CD4-positive, alpha-beta memory T cell (primary cell): ENCODE measurements at regions not wholly inside any gene's neighbourhood (a gene's known extent, or its start where the extent isn't known, plus 50 kb on each side); places are given as distances from the start of the nearest gene placed in this dataset.

Experiments
- CTCF ChIA-PET: fragments of 350-600 bp; sonication (Branson Sonifier 250); formaldehyde crosslinking; loops from one replicate; lab custom pipeline; 2021; ENCODE audit warnings: inconsistent platforms; ENCODE audit not compliant: partially characterized antibody; lab: Charles Lee
- POLR2A ChIA-PET: fragments of 350-600 bp; sonication (Branson Sonifier 250); formaldehyde crosslinking; loops from one replicate; lab custom pipeline; 2021; ENCODE audit not compliant: partially characterized antibody; lab: Charles Lee
- DNase-seq, 5 donors: peaks; one replicate each; pipeline versions ENCODE4 v3.0.0 to v3.0.0-alpha.2; 2020 to 2022; ENCODE audit warnings: mixed read lengths in 1 of 5
- H3K27ac ChIP-seq: one replicate; pipeline ENCODE4 v1.7.0; 2013; ENCODE audit warnings: low read depth, low read length
- H3K27me3 ChIP-seq: 2 replicates; pipeline ENCODE4 v1.7.0; 2013; ENCODE audit warnings: mild to moderate bottlenecking, low read length, moderate library complexity; ENCODE audit not compliant: insufficient read depth
- H3K36me3 ChIP-seq: 2 replicates; pipeline ENCODE4 v1.7.0; 2013; ENCODE audit warnings: mild to moderate bottlenecking, low read length, moderate library complexity; ENCODE audit not compliant: insufficient read depth
- H3K4me1 ChIP-seq: 2 replicates; pipeline ENCODE4 v1.7.0; 2013; ENCODE audit warnings: mild to moderate bottlenecking, low read length, moderate library complexity; ENCODE audit not compliant: insufficient read depth
- H3K4me3 ChIP-seq, 2 donors: one replicate each; pipeline ENCODE4 v1.7.0; 2013; ENCODE audit warnings: low read length in 2 of 2, mild to moderate bottlenecking in 1 of 2
- H3K9me3 ChIP-seq, 2 donors: one replicate each; pipeline ENCODE4 v1.7.0; 2013; ENCODE audit warnings: low read length in 2 of 2, control low read depth in 1 of 2; ENCODE audit not compliant: control insufficient read depth in 1 of 2
- H3K27ac Mint-ChIP-seq, 7 donors: one replicate each; pipeline ENCODE4 v1.8.0; 2020 to 2021; ENCODE audit warnings: mixed read lengths in 7 of 7, mild to moderate bottlenecking in 6 of 7, inconsistent platforms in 3 of 7, moderate library complexity in 3 of 7
- H3K27me3 Mint-ChIP-seq, 2 donors: one replicate each; pipeline ENCODE4 v1.8.0; 2020 to 2021; ENCODE audit warnings: mixed read lengths in 2 of 2
- H3K36me3 Mint-ChIP-seq, 2 donors: one replicate each; pipeline ENCODE4 v1.8.0; 2020 to 2021; ENCODE audit warnings: mixed read lengths in 2 of 2, inconsistent platforms in 1 of 2, mild to moderate bottlenecking in 1 of 2
- H3K4me1 Mint-ChIP-seq, 4 donors: one replicate each; pipeline ENCODE4 v1.8.0; 2020 to 2021; ENCODE audit warnings: mixed read lengths in 4 of 4, mild to moderate bottlenecking in 1 of 4
- H3K4me3 Mint-ChIP-seq, 8 donors: one replicate each; pipeline ENCODE4 v1.8.0; 2020 to 2021; ENCODE audit warnings: mixed read lengths in 8 of 8, mild to moderate bottlenecking in 7 of 8, moderate library complexity in 6 of 8, inconsistent platforms in 3 of 8
- H3K9me3 Mint-ChIP-seq, 8 donors: one replicate each; pipeline ENCODE4 v1.8.0; 2020 to 2021; ENCODE audit warnings: mixed read lengths in 8 of 8, mild to moderate bottlenecking in 5 of 8, inconsistent platforms in 3 of 8, moderate library complexity in 1 of 8
- intact Hi-C: fragments of 100-400 bp; cut with micrococcal nuclease; formaldehyde crosslinking; loops from one replicate; pipeline ENCODE4 v1.15.1; 2023

DNA sequence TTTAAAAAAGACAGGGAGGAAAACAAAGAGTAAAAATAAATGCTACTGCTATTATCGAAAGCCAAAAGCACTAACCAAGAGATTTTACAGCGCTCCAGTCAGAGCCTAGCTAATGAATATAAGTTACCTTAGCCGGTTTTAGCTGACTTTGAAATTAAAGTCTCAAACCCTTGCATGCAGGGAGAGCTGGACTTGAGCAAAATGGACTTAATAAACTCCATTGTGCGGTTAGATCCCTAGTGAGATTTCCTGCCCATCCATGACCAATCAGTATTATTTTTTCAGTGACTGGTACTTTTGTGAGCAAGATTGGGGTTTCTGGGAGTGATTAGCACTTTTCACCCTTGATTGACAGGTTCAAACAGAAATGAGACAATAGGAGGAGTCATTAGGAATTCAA lies 333.4 kb upstream of the ADGRL2 start:
- H3K9me3 Mint-ChIP-seq, result peaks cover 0 to 4% (median 0%) of the 10 kb centered on the region in 8 donors
- H3K27ac Mint-ChIP-seq, result no peak overlapping the region
- H3K4me3 Mint-ChIP-seq, result no peak overlapping the region
- H3K4me1 Mint-ChIP-seq, result no peaks in the 10 kb centered on the region
- H3K4me3 ChIP-seq, result no peak overlapping the region
- H3K9me3 ChIP-seq, result no peaks in the 10 kb centered on the region
- H3K27ac ChIP-seq, result no peak overlapping the region
- no peaks in the 10 kb centered on the region for H3K36me3 Mint-ChIP-seq
- intact Hi-C loops, result no loop called here
- H3K4me1 ChIP-seq, result no peaks in the 10 kb centered on the region
- no peaks in the 10 kb centered on the region for H3K36me3 ChIP-seq
- ChIA-PET CTCF (no interaction called here), POLR2A (no interaction called here)
- H3K27me3 ChIP-seq, result no peaks in the 10 kb centered on the region
- no peaks in the 10 kb centered on the region for H3K27me3 Mint-ChIP-seq
- DNase-seq, result no peak

DNA sequence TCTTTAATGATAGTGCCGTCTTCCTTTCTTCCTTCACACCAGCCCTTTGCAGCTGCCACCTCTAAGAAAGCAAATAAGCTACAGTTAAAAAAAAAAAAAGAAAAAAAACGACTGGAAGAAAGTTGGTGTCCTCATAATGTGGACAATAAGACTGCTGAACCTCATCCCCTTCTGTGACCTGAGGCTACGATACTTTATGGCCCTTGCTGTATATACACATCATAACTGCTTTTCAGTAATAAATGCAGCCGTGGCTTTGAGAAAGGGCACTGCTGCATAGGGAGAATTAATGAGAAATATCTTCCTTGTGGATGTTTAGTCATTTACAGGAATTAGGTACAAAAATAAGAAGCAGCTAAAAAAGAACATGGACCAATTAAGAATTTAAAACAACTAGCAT lies 333.8 kb upstream of the ADGRL2 start:
- H3K9me3 ChIP-seq, result no peaks in the 10 kb centered on the region
- Mint-ChIP-seq H3K4me3 (no peak overlapping the region), H3K9me3 (peaks cover 0 to 4% (median under 1%) of the 10 kb centered on the region in 8 donors), H3K36me3 (no peaks in the 10 kb centered on the region), H3K4me1 (no peaks in the 10 kb centered on the region), H3K27me3 (no peaks in the 10 kb centered on the region), H3K27ac (no peak overlapping the region)
- H3K36me3 ChIP-seq, result no peaks in the 10 kb centered on the region
- no peaks in the 10 kb centered on the region for H3K4me1 ChIP-seq
- no peaks in the 10 kb centered on the region for H3K27me3 ChIP-seq
- H3K27ac ChIP-seq, result no peak overlapping the region
- intact Hi-C loops, result no loop called here
- POLR2A ChIA-PET, result no interaction called here
- no peak for DNase-seq
- CTCF ChIA-PET, result no interaction called here
- H3K4me3 ChIP-seq, result no peak overlapping the region

DNA sequence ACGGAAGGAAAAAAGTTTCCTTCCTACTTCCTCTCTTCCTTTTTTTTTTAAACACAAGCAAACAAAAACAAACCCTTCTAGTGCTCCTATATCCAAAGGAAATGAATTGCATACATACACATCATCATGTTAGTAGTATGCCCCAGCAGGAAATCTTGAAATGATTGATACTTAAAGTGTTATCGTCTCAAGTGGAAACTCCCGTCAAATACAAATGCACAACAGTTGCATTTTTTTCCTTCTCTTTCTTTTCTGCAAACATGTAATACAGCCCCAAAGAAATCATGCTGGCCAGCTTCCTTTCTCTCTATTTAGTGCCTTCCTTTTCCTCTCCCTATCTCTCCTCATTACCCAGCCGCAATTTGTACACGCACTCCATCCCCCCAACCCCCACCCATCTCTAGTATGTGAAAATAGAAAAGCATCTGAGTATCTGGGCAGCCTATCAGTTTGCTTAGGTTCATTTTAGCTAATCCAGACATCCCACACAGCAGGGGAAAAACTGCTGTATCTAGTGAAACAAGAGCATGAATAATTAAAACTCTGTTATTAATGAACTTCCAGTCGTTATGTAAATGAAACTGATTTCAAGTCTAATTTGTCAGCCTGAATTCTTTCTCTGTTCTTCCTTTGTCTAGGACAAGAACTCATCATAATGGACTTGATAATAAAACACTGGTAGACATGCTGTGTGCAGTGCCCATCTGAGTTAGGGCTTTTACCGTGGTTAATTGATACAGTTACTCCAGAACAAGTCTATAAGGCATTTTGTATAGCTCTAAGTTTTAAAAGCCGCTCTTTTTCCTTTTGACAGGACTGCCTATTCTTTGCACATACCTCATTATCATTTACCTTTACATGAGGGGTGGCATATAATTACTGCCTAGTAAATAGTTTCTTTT lies 336.5 kb upstream of the ADGRL2 start:
- CTCF ChIA-PET, result no interaction called here
- intact Hi-C loops, result no loop called here

DNA sequence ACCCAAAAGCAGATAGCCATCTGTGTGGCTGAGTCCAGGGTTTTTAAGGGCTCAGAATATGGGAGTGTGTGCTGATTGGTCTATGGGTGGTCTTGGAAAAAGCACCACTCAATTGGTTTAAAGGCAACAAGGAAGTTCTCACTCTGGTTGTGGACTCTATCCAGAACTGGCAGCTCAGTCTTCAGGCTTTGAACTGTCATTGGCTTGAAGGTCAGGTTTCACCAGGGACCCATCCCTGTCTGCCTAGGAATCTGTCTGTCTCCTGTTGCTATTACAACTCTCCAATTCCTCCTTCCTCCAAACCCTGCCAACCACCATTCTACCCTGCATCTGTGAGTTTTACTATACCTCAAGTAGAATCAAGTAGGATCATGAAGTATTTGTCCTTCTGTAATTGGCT lies 341.7 kb upstream of the ADGRL2 start:
- no peaks in the 10 kb centered on the region for H3K27me3 ChIP-seq
- intact Hi-C loops, result no loop called here
- H3K4me1 ChIP-seq, result no peaks in the 10 kb centered on the region
- CTCF ChIA-PET, result no interaction called here
- Mint-ChIP-seq H3K9me3 (peaks cover 0 to 6% (median 0%) of the 10 kb centered on the region in 8 donors), H3K27me3 (no peaks in the 10 kb centered on the region), H3K27ac (no peak overlapping the region), H3K36me3 (no peaks in the 10 kb centered on the region), H3K4me3 (no peak overlapping the region), H3K4me1 (no peaks in the 10 kb centered on the region)
- no peak overlapping the region for H3K27ac ChIP-seq
- POLR2A ChIA-PET, result no interaction called here
- H3K9me3 ChIP-seq, result no peaks in the 10 kb centered on the region
- no peak overlapping the region for H3K4me3 ChIP-seq
- no peaks in the 10 kb centered on the region for H3K36me3 ChIP-seq
- DNase-seq, result no peak

More for the DNA sequence above, 336.5 kb upstream of the ADGRL2 start:
- POLR2A ChIA-PET, result no interaction called here
- Mint-ChIP-seq H3K4me1 (no peaks in the 10 kb centered on the region), H3K36me3 (no peaks in the 10 kb centered on the region), H3K9me3 (peaks cover 0 to 4% (median under 1%) of the 10 kb centered on the region in 8 donors), H3K27me3 (no peaks in the 10 kb centered on the region), H3K27ac (no peak overlapping the region), H3K4me3 (no peak overlapping the region)
- Histone ChIP-seq H3K4me1 (no peaks in the 10 kb centered on the region), H3K4me3 (no peak overlapping the region), H3K36me3 (no peaks in the 10 kb centered on the region), H3K27me3 (no peaks in the 10 kb centered on the region), H3K9me3 (no peaks in the 10 kb centered on the region), H3K27ac (no peak overlapping the region)
- DNase-seq, result no peak

DNA sequence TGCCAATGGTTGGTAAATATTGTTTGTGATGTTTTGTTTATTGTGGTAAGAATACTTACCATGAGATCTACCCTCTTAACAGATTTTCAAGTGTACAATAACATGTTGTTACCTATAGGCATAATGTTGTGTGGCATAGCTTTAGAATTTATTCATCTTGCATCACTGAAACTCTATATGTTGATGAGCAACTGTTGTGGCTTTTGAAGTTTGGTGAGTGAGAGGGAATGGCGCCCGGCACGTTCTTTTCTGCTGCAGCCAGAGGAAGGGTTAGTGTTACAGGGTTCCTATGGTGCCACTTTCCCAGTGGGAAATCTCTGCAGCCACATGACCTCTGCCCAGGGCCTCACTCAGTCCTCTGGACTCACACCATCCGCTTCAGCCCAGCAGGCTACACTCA lies 342.5 kb upstream of the ADGRL2 start:
- no peak overlapping the region for H3K27ac Mint-ChIP-seq
- intact Hi-C loops, result no loop called here
- no peaks in the 10 kb centered on the region for H3K36me3 ChIP-seq
- H3K4me1 ChIP-seq, result no peaks in the 10 kb centered on the region
- ChIA-PET POLR2A (no interaction called here), CTCF (no interaction called here)
- H3K27ac ChIP-seq, result no peak overlapping the region
- H3K27me3 ChIP-seq, result no peaks in the 10 kb centered on the region
- H3K9me3 Mint-ChIP-seq, result peaks cover 0 to 9% (median under 1%) of the 10 kb centered on the region in 8 donors
- no peaks in the 10 kb centered on the region for H3K9me3 ChIP-seq
- H3K27me3 Mint-ChIP-seq, result no peaks in the 10 kb centered on the region
- H3K36me3 Mint-ChIP-seq, result no peaks in the 10 kb centered on the region
- no peaks in the 10 kb centered on the region for H3K4me1 Mint-ChIP-seq
- H3K4me3 Mint-ChIP-seq, result no peak overlapping the region
- no peak overlapping the region for H3K4me3 ChIP-seq
- DNase-seq, result no peak

DNA sequence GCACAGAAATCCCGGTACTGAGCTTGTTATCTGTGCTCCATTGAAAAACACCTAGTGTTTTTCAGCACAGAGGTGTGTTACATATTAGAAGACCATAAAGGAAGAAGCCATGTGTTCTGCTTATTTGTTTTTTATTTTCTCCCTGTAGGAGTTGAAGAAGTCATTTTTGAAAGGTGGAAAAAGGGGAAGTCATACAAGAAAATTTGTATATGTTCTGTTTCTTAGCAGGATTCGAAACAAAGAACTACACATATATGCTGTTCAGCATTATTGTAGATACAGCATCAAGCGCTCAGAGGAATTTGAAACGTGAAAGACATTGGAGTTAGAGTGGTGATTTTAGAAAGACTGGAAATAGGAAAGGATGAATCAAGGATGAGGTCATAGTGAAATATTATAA lies 345.3 kb upstream of the ADGRL2 start:
- Histone ChIP-seq H3K27me3 (no peaks in the 10 kb centered on the region), H3K27ac (no peak overlapping the region), H3K4me3 (no peak overlapping the region), H3K36me3 (no peaks in the 10 kb centered on the region), H3K4me1 (no peaks in the 10 kb centered on the region), H3K9me3 (no peaks in the 10 kb centered on the region)
- Mint-ChIP-seq H3K27me3 (no peaks in the 10 kb centered on the region), H3K27ac (no peak overlapping the region), H3K9me3 (peaks cover 0 to 6% (median 2%) of the 10 kb centered on the region in 8 donors), H3K4me3 (no peak overlapping the region), H3K4me1 (no peaks in the 10 kb centered on the region), H3K36me3 (no peaks in the 10 kb centered on the region)
- intact Hi-C loops, result no loop called here
- CTCF ChIA-PET, result no interaction called here
- DNase-seq, result no peak
- POLR2A ChIA-PET, result no interaction called here

DNA sequence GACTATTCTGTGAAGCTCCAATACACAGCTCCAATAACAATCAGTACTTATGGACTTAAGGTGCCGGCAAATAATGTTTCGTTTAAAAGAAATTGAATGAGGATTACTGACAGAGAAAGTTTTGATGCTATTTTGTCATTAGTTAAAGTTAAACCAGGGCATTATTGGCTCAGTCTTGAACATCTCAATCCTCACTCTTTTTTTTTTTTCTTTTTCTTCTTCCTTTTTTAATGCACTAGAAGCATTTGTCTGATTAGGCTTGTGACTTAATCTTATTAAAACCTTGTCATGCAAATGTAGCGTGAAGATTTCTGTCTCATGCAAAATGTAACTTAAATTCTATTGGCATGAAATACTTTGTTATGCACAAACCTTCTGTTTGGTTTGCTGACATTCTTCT lies 346.8 kb upstream of the ADGRL2 start:
- no peak for DNase-seq
- H3K27ac Mint-ChIP-seq, result no peak overlapping the region
- H3K4me3 Mint-ChIP-seq, result no peak overlapping the region
- no peak overlapping the region for H3K27ac ChIP-seq
- peaks cover 0 to 6% (median 2%) of the 10 kb centered on the region in 8 donors for H3K9me3 Mint-ChIP-seq
- no peaks in the 10 kb centered on the region for H3K27me3 Mint-ChIP-seq
- CTCF ChIA-PET, result no interaction called here
- no peak overlapping the region for H3K4me3 ChIP-seq
- POLR2A ChIA-PET, result no interaction called here
- H3K27me3 ChIP-seq, result no peaks in the 10 kb centered on the region
- no peaks in the 10 kb centered on the region for H3K4me1 ChIP-seq
- H3K4me1 Mint-ChIP-seq, result no peaks in the 10 kb centered on the region
- no peaks in the 10 kb centered on the region for H3K36me3 Mint-ChIP-seq
- H3K9me3 ChIP-seq, result peaks cover 0 to 3% of the 10 kb centered on the region in 2 donors
- intact Hi-C loops, result no loop called here
- H3K36me3 ChIP-seq, result no peaks in the 10 kb centered on the region
